ENCODE measurements at regions not wholly inside any gene's neighbourhood (a gene's known extent, or its start where the extent isn't known, plus 50 kb on each side); places are given as distances from the start of the nearest gene placed in this dataset.

- Mint-ChIP-seq H3K36me3 (no peaks in the 10 kb centered on the region), H3K4me1 (ENCODE audit: low read depth) (no peaks in the 10 kb centered on the region), H3K27ac (no peak overlapping the region), H3K27me3 (no peaks in the 10 kb centered on the region), H3K4me3 (no peak overlapping the region), H3K9me3 (peaks cover 45% of the 10 kb centered on the region)
- DNase-seq: no peak
- POLR2A ChIA-PET: no interaction called here
- intact Hi-C loops (cut with micrococcal nuclease): no loop called here
- CTCF ChIA-PET: no interaction called here
Measured at GRCh38 chr11:25159341-25159740, 662.5 kb downstream of the LUZP2 start.

- ChIA-PET POLR2A (no interaction called here), CTCF (no interaction called here)
- H3K4me1 Mint-ChIP-seq (ENCODE audit: low read depth): no peaks in the 10 kb centered on the region
Measured at GRCh38 chr11:25163421-25163820, 666.6 kb downstream of the LUZP2 start.

DNA sequence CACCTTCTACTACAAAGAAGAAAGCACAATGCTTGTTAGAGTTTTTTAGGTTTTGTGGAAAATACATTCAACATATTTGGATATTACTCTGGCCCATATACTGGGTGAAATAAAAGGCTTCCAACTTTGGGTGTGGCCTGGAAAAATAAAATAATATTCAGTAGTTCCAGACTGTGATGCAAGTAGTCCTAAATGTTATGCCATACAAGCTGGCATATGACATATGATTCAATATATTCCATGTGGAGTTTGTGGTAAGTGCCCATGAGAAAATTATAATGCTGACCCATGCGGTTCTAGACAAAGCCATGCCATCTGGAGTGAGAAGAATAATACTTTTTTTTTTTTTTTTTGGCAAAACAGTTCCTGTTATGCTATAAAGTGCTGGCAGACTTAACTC lies 683.3 kb downstream of the LUZP2 start:
- Mint-ChIP-seq H3K9me3 (peaks cover 22% of the 10 kb centered on the region), H3K4me1 (ENCODE audit: low read depth) (no peaks in the 10 kb centered on the region), H3K27me3 (no peaks in the 10 kb centered on the region), H3K4me3 (no peak overlapping the region), H3K27ac (no peak overlapping the region), H3K36me3 (no peaks in the 10 kb centered on the region)
- ChIA-PET POLR2A (no interaction called here), CTCF (no interaction called here)
- intact Hi-C loops (cut with micrococcal nuclease): no loop called here
- no peak for DNase-seq

More at GRCh38 chr11:25163421-25163820, 666.6 kb downstream of the LUZP2 start:
- Mint-ChIP-seq H3K36me3 (no peaks in the 10 kb centered on the region), H3K27ac (no peak overlapping the region), H3K9me3 (peaks cover 35% of the 10 kb centered on the region), H3K27me3 (no peaks in the 10 kb centered on the region), H3K4me3 (no peak overlapping the region)
- intact Hi-C loops (cut with micrococcal nuclease): no loop called here
- DNase-seq: no peak

GRCh38 chr11:25183411-25183810 lies 686.6 kb downstream of the LUZP2 start:
- ChIA-PET POLR2A (no interaction called here), CTCF (no interaction called here)
- H3K27me3 Mint-ChIP-seq: no peaks in the 10 kb centered on the region
- H3K4me1 Mint-ChIP-seq (ENCODE audit: low read depth): no peaks in the 10 kb centered on the region
- peaks cover 11% of the 10 kb centered on the region for H3K9me3 Mint-ChIP-seq
- H3K4me3 Mint-ChIP-seq: no peak overlapping the region
- no peak for DNase-seq
- no peaks in the 10 kb centered on the region for H3K36me3 Mint-ChIP-seq
- intact Hi-C loops (cut with micrococcal nuclease): no loop called here
- H3K27ac Mint-ChIP-seq: no peak overlapping the region

GRCh38 chr11:25197515-25197914 lies 700.7 kb downstream of the LUZP2 start:
- POLR2A ChIA-PET: no interaction called here

DNA sequence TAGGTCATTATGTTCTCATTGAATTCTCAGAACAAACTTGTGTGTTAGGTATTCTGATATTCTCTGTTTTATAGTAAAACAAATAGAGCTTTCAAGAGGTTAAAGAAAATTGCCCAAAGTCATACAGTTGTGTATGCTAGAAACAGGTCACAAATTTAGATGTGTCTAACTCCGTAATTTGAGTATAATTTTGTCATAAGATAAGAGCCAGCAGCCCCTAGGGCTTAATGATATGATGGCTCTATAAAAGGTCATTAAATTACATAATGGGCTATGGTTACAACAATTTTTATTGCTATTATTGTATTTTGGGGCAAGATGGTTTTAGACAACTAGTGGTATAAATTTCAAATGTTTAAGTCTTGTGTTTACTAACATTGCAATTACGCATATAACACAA lies 701.9 kb downstream of the LUZP2 start:
- no peak for DNase-seq
- ChIA-PET CTCF (no interaction called here), POLR2A (no interaction called here)
- Mint-ChIP-seq H3K4me1 (ENCODE audit: low read depth) (no peaks in the 10 kb centered on the region), H3K27me3 (no peaks in the 10 kb centered on the region), H3K27ac (no peak overlapping the region), H3K9me3 (peaks cover 13% of the 10 kb centered on the region), H3K4me3 (no peak overlapping the region), H3K36me3 (no peaks in the 10 kb centered on the region)
- intact Hi-C loops (cut with micrococcal nuclease): no loop called here

More at GRCh38 chr11:25197515-25197914, 700.7 kb downstream of the LUZP2 start:
- Mint-ChIP-seq H3K27ac (no peak overlapping the region), H3K9me3 (peaks cover 13% of the 10 kb centered on the region), H3K36me3 (no peaks in the 10 kb centered on the region), H3K27me3 (no peaks in the 10 kb centered on the region), H3K4me3 (no peak overlapping the region), H3K4me1 (ENCODE audit: low read depth) (no peaks in the 10 kb centered on the region)
- intact Hi-C loops (cut with micrococcal nuclease): no loop called here
- CTCF ChIA-PET: no interaction called here
- DNase-seq: no peak

- CTCF ChIA-PET: no interaction called here
- DNase-seq: no peak
- Mint-ChIP-seq H3K27ac (no peak overlapping the region), H3K9me3 (peaks cover 21% of the 10 kb centered on the region), H3K36me3 (no peaks in the 10 kb centered on the region), H3K4me3 (no peak overlapping the region), H3K4me1 (ENCODE audit: low read depth) (no peaks in the 10 kb centered on the region), H3K27me3 (no peaks in the 10 kb centered on the region)
- POLR2A ChIA-PET: no interaction called here
- intact Hi-C loops (cut with micrococcal nuclease): no loop called here
Measured at GRCh38 chr11:25200925-25201324, 704.1 kb downstream of the LUZP2 start.

- ChIA-PET CTCF (no interaction called here), POLR2A (no interaction called here)
- H3K36me3 Mint-ChIP-seq: no peaks in the 10 kb centered on the region
- H3K4me3 Mint-ChIP-seq: no peak overlapping the region
- DNase-seq: no peak
- H3K27ac Mint-ChIP-seq: no peak overlapping the region
- H3K27me3 Mint-ChIP-seq: no peaks in the 10 kb centered on the region
- intact Hi-C loops (cut with micrococcal nuclease): no loop called here
- peaks cover 32% of the 10 kb centered on the region for H3K9me3 Mint-ChIP-seq
- H3K4me1 Mint-ChIP-seq (ENCODE audit: low read depth): no peaks in the 10 kb centered on the region
Measured at GRCh38 chr11:25206762-25207161, 709.9 kb downstream of the LUZP2 start.

DNA sequence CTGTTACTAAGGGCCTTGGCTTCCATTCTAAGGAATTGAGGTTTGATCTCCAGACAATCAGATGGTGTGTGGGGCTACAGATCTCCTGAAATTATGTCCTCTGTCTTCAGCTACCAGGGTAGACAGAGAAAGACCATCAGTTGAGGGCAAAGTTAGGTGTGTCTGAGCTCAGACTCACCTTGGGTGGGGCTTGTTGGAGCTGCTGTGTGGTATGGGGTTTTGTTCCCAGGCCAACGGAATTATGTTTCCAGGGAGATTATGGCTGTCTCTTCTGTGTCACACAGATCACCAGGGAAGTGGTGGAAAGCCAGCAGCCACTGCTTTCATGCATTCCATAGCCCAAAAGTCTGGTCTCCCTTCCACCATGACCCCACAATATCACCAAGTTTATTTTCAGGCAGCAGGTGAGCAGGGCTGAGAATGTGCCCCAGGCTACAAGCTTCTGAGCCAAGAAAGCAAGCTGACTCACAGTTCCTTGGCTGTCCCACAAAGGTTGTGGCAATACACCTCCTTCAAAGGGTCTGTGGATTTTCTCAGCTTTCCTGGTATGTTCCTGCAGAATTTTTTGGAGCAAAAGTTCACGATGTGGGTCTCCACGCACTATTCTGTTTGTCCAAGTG lies 714.9 kb downstream of the LUZP2 start:
- no peaks in the 10 kb centered on the region for H3K36me3 Mint-ChIP-seq
- H3K9me3 Mint-ChIP-seq: peaks cover 33% of the 10 kb centered on the region
- H3K27ac Mint-ChIP-seq: no peak overlapping the region
- intact Hi-C loops (cut with micrococcal nuclease): no loop called here
- ChIA-PET CTCF (no interaction called here), POLR2A (no interaction called here)
- no peaks in the 10 kb centered on the region for H3K27me3 Mint-ChIP-seq
- no peak for DNase-seq
- H3K4me1 Mint-ChIP-seq (ENCODE audit: low read depth): no peaks in the 10 kb centered on the region
- no peak overlapping the region for H3K4me3 Mint-ChIP-seq

- ChIA-PET CTCF (no interaction called here), POLR2A (no interaction called here)
- no peak for DNase-seq
- Mint-ChIP-seq H3K4me1 (ENCODE audit: low read depth) (no peaks in the 10 kb centered on the region), H3K27me3 (no peaks in the 10 kb centered on the region), H3K36me3 (no peaks in the 10 kb centered on the region), H3K9me3 (peaks cover 24% of the 10 kb centered on the region), H3K27ac (no peak overlapping the region), H3K4me3 (no peak overlapping the region)
- intact Hi-C loops (cut with micrococcal nuclease): no loop called here
Measured at GRCh38 chr11:25214535-25215176, 717.8 kb downstream of the LUZP2 start.

- intact Hi-C loops (cut with micrococcal nuclease): no loop called here
Measured at GRCh38 chr11:25218036-25218435, 721.2 kb downstream of the LUZP2 start.

DNA sequence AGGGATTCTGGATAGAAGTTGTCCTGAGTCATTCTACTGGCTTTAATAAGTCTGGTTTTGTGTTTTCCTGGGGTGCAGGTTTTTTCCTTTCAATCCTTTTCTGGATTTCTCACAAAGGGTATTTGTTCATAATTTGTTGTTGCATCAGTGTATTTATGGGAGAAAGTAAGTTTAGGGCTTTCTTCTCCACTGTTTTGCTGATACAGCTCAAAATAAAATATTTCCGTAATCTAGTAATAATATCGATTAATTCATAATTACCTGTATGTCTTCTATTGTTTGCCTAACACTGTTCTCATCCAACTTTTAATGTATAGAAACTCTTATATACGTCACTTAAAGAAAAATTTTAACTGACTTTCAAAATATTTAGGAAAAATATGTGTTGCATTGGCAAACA lies 728.2 kb downstream of the LUZP2 start:
- Mint-ChIP-seq H3K9me3 (peaks cover 33% of the 10 kb centered on the region), H3K27ac (no peak overlapping the region), H3K36me3 (no peaks in the 10 kb centered on the region), H3K4me3 (no peak overlapping the region), H3K27me3 (no peaks in the 10 kb centered on the region), H3K4me1 (ENCODE audit: low read depth) (no peaks in the 10 kb centered on the region)
- no peak for DNase-seq
- ChIA-PET CTCF (no interaction called here), POLR2A (no interaction called here)
- intact Hi-C loops (cut with micrococcal nuclease): no loop called here

More at GRCh38 chr11:25218036-25218435, 721.2 kb downstream of the LUZP2 start:
- ChIA-PET CTCF (no interaction called here), POLR2A (no interaction called here)
- Mint-ChIP-seq H3K4me3 (no peak overlapping the region), H3K27ac (no peak overlapping the region), H3K27me3 (no peaks in the 10 kb centered on the region), H3K4me1 (ENCODE audit: low read depth) (no peaks in the 10 kb centered on the region), H3K9me3 (peaks cover 23% of the 10 kb centered on the region), H3K36me3 (no peaks in the 10 kb centered on the region)
- no peak for DNase-seq

GRCh38 chr11:25242928-25243327 lies 746.1 kb downstream of the LUZP2 start:
- intact Hi-C loops (cut with micrococcal nuclease): no loop called here
- ChIA-PET CTCF (no interaction called here), POLR2A (no interaction called here)
- no peaks in the 10 kb centered on the region for H3K4me1 Mint-ChIP-seq (ENCODE audit: low read depth)
- H3K36me3 Mint-ChIP-seq: no peaks in the 10 kb centered on the region
- DNase-seq: no peak
- H3K27ac Mint-ChIP-seq: no peak overlapping the region
- peaks cover 19% of the 10 kb centered on the region for H3K9me3 Mint-ChIP-seq
- H3K27me3 Mint-ChIP-seq: no peaks in the 10 kb centered on the region
- H3K4me3 Mint-ChIP-seq: no peak overlapping the region

All from activated CD4-positive, alpha-beta memory T cell treated with anti-CD3 and anti-CD28 coated beads for 36 hours (primary cell).